NCI-H1105 treated with DMSO at 0.1 percent for 48 hours (cell line): ENCODE measurements at regions not wholly inside any gene's neighbourhood (a gene's known extent, or its start where the extent isn't known, plus 50 kb on each side); places are given as distances from the start of the nearest gene placed in this dataset.

ENCODE experiments used
- DNase-seq: peaks from one replicate; lab custom pipeline; 2025; lab: John Stamatoyannopoulos, UW

DNA sequence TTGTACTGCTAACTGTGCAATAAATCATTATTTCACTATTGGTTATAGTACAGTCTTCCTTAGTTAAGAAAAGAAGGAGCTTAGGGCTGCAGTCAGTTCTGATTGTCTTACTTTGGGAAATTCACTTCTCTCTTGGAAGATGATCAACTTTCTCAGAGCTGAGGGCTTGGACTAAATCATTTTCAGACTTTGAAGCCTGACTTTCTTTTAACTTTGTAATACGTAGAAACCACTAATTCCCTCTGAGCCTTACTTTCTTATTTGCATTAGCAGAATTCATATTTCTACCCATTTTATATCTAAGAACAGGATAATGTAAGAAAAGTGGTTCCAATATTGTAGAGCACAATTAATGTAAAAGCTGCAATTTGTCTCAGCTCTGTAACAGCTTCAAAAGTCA, 386.4 kb downstream of the TRIB2 start:
- no peak for DNase-seq

DNA sequence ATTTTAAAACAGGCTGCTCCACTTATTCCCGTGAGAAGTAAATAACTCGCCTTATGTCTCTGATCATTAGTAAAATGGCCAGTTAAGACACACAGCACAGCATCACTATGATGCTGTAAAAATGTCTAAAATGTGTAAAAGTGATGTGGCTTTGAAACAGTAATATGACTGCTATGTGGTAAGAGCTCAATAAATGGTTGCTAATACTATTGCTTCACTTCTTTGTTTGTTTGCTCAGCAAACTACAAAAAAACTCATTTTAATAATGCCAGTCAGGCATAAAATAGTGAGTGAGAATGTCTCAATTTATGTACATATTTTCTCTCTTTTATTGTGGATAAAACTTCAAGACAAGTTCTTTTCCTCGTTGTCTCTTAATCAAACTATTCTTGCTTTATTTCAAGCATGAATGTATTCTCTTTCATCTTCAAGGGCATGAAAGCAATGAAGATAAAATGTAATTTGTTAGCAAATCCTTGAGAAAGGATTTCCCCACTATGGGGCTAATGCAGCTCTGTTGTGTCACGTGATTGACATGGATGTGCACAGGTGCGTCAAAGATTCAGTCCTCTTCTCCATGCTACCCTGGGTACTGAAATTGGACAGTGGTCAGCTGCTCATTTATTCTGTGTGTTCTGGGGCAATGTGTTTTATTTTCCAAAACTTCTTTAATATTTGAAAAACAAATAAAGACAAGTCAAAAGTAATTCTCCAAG, 387.2 kb downstream of the TRIB2 start:
- no peak for DNase-seq

DNA sequence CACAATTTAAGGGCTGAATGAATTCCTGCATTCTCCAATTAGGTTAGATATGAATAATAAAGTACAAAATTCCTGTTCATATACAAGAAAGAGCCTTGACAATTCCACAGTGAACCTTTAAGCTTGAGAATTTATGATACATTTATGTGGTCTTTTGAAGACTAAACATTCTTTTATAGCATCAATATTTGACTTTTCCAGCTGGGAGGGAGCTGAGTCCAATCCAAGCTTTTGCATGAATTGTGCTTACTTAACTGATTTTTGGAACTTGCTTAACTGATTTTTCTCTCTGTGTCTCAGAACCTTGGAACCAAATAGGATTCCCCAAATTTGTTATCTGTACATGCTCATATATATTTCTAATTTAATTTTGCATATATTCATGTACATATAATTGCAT, 388.0 kb downstream of the TRIB2 start:
- no peak for DNase-seq

DNA sequence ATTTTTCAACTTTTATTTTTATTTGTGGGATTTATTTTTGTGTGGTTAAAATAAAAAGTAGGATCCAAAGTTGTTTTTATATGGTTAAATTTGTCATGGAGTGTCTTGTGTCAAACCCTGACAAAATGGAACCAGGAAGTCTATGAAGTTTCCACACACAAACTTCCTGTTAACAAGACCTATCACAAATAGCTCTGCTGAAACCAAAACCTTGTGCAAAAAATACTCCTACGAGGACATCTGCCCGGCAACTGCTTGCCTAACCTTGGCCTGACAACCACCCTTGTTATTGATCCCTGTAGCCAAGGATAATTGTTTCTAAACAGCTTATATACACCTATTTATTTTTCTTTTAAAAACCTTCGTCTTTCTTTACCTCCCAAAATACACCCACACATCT, 389.6 kb downstream of the TRIB2 start:
- no peak for DNase-seq

DNA sequence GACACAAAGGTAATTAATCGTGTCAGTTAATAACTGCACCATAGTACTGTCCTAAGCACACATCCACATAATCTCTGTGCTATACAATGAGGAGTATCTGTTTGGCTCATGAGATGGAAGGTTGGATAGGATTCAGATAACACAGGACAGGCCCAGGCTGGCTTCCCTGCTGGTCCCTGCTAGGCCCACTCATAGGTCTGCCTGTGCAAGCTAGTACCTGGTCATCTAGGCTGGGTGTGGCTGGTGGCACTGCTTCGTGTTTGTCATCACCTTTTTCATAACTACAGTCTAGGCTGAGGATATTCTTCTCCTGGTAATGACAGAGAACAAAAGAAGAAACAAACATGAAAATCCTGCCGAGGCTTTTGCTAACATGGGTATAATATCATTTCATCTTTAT, 392.8 kb downstream of the TRIB2 start:
- DNase-seq: no peak

DNA sequence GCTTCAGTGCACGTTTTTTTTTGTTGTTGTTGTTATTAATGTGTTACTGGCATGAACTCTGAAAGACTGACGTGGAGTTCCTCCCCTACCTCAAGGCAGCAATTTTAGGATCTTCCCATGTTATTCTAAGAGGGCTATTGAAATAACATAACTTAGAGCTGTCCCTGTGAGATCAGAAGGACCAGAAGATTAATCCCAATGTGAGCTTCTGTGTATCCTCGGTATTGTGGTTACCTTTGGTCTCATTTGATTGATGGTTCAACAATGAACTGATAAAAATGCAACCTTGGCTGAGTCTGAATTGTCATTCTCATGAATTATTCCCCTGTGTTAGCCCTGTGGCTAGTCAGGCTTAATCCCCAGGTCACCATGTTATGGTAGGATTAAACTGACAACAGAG, 394.1 kb downstream of the TRIB2 start:
- no peak for DNase-seq

DNA sequence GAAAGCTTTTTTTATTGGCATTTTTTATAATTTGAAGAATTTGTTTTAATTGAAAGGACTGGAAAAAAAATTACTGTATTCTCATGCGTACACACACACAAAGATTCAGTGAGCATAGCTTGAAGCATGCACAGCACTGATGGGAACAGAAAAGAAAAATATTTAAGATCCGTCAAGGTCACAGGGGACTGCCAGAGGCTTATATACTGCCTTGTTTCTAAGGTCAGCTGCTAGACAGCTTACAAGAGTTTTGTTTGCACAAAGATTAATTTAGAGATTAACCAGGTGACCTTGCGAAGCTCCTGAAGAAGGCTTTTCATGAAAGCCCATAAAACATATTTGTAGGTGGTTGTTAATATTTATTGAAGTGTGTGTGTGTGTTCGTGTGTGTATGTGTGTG, 396.3 kb downstream of the TRIB2 start:
- DNase-seq: no peak

DNA sequence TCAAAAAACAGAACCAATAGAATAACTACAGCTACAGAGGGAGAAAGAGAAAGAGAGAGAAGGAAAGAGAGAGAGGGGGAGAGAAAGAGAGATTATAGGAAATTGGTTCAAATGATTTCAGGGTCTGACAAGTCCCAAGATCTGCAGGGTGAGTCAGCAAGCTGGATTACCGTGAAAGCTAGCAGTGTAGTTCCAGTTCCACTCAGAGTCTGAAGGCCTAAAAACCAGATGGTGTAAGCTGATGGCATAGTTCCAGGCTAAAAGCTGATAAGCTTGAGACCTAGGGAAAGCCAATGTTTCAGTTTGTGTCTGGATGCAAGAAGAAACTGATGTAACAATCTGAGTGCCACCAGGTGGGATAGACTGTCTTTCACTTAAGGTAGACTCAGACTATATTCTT, 397.7 kb downstream of the TRIB2 start:
- no peak for DNase-seq

DNA sequence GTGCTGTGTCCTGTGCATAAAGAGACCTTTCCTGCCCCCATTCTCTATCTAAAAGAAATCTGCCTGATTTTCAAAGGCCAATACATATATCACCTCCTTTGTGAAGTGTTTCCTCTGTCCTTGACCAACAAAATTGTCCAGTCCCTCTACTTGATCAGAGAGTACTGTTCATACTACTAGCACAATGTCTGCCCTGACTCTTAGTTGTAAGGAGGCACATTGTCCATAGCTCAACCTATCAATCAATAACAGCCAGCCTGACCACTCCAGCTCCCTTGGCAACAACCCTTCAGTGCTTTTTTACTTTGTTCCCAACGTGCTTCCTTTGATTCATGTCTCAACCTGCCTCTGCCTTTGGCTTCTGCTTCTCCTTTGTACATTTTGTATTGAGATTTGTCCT, 398.9 kb downstream of the TRIB2 start:
- peak; percentile 23 for DNase-seq

DNA sequence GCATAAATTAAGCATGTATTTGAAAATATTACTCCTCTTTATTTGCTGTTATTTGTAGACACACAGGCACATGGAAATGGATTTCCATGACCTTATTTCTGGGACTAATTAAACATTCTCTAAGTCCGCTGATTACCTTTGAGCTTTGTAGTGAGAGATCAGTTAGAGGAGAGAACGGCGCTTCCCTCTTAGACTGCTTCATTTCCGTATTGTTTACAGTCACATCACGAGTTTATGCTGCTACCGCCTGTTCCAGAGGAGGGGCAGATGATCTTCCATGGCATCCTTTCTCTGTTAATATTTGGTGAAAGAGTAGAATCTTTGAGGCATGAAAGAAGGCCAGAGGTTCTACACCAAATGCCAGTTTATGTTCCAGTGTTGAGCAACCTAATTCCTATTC, 404.4 kb downstream of the TRIB2 start:
- no peak for DNase-seq

DNA sequence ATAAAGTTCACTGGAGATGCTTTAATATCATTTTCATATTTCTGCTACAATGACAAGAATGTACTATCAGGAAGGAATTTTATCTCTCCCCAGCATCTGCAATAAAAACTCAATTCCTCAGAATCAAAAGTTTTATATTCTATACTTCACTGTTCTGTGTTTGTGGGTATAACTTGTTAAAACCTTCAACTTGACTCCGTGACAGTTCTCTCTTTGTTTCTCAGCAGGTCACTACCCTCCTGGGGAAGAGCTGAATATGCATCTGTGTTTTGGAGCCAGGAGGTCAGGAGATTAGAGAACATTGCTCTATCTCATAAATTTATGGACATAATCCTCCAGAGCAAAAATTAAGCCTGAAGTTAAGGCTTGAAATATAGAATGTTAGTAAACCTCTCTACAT, 411.4 kb downstream of the TRIB2 start:
- no peak for DNase-seq

DNA sequence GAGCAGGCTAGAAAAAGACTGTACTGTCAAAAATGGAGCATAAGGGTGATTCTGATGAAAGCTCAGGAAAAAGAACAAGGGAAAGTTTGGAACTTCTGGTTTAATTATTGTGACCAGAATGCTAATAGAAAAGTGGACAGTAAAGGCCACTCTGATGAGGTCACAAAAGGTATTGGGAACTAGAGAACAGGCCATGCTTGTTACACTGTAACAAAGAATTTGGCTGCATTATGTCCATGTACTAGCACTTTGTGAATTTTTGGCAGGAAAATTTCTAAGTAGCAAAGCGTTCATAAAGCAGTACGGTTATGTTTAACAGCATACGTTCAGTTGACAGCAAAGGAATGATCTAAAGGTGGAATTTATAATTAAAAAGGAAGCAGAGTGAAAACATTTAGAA, 418.6 kb downstream of the TRIB2 start:
- DNase-seq: no peak

DNA sequence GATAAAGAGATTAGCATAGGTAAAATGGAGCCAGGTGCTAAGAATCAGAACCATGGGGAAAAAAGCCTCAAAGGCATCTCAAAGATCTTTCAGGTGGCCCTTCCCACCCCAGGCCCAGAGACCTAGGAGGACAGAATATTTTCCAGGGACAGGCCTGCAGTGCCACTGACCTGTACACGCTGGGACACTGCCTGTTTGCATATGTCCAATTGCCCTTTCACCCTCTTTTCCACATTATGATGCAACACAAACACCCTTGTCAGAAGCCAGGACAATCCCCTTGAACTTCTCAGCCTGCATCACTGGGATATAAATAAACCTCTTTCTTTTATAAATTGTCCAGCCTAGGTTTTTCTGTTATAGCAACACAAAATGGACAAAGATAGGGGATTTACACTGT, 419.1 kb downstream of the TRIB2 start:
- no peak for DNase-seq

DNA sequence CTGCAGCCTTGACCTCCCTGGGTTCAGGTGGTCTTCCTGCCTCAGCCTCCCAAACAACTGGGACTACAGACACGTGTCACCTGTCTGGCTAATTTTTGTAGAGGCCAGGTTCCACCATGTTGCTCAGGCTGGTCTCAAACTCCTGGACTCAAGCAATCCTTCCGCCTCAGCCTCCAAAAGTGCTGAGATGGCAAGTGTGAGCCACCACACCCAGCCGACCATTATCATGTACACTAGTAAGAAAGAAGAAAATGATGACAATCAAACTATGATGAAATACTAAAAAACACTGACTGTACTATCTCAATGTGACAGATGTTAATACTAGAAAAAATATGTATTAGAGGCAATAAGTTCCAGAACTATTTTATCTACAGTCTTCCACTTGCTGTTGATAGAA, 420.9 kb downstream of the TRIB2 start:
- no peak for DNase-seq

DNA sequence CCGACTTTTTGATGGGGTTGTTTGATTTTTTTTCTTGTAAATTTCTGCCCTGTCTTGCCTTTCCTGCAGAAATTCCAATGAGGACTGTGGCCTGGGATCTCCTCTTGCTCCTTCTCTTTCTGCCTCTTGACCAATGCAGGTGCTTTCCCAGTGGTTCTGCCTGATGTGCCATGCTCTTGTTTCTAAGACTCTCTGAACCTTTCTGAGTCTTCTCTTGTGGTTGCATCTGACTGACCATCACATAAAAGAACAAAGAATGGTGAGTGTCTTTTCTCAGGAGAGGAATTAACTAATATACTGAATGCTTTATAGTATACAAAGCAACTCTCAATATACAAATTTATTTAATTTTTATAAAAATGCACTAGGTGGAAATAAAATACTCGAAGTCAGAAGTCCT, 424.6 kb downstream of the TRIB2 start:
- DNase-seq: no peak

DNA sequence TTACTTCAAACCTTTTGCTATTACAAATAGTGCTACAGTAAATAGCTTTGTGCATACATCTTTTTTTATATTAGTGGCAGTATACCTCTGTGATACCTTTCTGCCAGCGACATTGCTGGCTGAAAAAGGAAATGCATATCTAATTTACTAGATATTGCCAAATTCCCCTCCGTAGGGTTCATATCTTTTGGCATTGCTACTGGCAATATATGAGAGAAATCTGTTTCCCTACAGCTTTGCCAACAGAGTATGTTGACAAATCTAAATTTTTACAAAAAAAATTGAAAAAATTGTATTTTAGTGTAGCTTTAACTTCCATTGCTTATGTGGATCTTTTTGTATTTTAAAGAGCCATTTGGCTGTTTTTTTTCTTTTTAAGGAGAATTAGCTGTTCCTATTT, 426.7 kb downstream of the TRIB2 start:
- no peak for DNase-seq

DNA sequence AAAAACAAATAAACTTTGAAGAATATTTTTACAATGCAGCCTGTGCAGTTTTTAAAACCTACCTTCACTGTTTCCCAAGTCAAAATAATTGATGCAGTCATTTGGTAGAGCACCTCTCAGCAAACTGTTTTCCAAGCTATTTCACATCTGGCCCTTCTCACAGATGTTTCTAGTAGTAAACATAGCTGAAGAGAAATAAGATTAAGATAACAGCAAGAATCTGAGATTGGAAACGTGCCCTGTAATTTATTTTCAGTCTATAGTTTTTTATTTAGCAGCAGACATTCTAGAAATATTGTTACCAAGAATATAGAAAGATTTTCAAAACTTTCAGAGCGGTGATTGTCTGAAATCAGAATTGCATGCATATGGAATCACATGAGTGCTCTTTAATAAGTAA, 440.2 kb downstream of the TRIB2 start:
- DNase-seq: no peak

DNA sequence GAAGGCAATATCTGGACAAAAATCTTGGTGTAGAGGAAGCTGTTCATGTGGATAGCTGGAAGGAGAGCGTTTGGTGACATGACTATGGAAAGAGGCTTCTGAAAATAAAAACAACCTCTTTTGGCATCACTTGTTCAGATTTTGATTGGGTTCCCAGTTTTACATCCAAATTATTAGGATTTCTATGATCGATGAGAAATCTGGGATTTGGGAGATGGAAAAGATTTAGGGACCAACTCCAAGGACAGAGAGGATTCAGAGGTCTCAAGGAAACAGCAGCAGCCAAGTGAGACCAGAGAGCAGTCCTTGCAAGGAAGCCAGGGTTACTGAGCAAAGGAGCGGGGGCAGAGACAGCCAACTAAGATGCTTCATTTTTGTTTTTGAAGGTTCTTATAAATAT, 441.7 kb downstream of the TRIB2 start:
- DNase-seq: no peak

DNA sequence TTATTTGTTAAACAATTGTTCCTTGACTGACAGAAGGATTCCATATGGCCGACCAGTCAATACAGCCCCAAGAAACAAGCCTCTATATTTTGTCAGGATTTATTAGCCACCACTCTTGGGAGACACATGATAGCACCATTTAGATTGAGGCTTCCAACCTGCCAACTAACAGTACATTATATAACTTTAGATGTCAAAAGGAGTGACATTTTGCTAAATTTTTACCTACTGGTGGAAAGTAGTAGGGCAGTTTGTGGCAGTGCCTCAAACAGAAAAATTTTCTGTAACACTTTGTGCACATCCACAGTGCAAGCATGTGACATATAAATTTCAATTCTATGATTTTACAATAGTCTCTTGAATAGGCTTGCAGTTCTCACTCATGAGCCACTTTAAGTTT, 464.0 kb downstream of the TRIB2 start:
- no peak for DNase-seq

DNA sequence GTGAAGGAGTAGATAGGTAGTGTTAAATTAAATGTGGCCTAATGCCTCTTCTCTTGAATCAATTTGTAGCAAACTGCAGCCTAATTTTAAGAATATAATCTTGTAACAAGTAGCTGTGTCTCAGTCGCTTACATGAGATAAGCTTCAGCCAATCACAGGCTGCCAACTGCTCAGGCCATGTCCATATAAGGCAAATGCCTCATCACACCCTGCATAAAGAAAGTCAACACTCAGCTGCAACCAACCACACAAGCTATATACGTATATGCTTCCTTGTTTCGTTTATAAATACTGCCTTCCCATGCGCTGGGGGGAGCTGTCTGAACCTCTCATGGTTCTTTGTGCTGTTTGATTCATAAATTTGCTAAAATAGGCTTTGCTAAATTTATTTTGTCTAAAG, 476.3 kb downstream of the TRIB2 start:
- DNase-seq: no peak

DNA sequence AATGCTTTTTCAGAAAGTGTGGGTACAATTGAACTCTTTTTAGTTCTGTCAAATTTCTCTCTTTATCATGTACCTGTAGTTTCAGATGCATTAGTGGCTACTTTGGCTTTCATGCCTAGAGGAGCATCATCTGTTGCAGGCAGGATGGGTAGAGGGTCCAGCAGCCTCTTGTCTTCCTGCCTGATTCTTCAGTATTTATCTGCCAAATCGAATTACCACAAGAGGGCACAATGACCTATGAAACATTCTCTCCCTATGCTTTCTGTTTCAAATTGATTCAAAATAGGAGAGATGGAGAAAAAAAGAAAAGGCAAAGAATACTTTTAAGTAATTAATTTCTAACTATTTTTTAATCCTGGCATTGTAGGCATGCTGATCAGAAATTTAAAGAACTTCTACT, 477.2 kb downstream of the TRIB2 start:
- peak; percentile 56 for DNase-seq

DNA sequence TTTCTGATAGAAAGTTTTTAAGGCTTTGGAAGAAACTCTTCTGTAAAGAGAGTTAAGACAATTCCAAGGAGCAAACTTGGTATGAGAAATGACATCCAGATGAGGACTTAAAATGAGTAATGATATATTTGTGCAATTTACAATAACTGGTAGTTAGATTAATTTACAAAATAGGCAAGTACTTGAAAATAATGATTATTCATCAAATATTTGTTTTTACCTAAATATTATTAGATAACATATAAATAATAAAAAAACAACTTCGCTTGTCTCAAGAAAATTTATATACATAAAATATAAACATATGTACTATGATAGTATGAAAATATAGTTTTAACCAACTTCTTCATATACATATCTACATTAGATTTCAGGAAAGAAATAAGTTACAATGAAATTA, 478.5 kb downstream of the TRIB2 start:
- DNase-seq: no peak

DNA sequence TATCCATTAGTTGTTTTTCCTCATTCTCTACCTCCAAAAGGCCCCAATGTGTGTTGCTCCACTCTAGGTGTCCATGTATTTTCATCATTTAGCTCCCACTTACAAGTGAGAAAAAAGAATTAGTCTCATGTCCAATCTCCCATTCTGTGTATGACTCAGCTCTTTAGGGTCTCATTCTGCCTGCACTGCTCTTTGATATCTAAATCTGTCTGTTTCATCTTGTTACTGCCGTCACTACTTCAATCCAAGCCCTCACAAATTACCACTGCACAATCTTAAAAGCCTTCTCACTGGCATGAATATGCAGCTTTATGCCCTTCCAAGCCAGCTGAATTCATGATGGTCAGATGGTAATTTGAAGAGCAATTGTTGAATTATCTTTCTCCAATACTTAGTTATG, 480.5 kb downstream of the TRIB2 start:
- no peak for DNase-seq

DNA sequence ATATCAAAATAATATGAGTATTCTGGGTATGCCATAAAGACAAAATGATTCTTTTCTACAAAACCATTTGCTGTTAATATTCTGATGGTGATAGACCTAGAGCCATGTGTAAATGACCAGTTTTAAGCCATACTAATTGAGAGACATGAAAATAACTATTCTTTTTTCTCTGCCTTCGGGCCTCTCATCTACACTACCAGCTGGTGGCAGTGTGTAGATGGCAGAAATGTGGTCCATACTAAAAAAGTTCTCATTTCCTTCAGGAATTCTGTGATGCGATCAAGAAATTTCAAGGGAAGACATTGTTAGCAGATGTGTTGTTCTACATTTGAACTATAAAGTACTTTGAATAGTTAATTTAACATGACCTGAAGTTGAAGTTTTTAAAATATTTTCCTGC, 485.2 kb downstream of the TRIB2 start:
- DNase-seq: peak; percentile 2

DNA sequence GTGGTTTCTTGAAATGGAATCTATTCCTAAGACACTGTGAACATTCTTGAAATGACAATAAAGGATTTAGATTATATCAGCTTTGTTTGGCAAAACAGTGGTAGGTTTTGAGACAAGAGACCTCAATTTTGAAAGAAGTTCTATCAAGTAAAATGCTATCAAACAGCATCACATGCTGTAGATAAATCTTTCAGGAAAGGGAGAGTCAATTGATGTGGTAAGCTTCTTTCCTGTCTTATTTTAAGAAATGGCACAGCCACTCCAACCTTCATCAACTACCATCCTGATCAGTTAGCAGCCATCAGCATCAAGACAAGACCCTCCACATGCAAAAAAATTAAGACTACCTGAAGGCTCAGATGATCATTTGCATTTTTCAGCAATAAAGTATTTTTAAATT, 495.4 kb downstream of the TRIB2 start:
- DNase-seq: no peak
